NCI-H2196 (cell line): ENCODE measurements at regions not wholly inside any gene's neighbourhood (a gene's known extent, or its start where the extent isn't known, plus 50 kb on each side); places are given as distances from the start of the nearest gene placed in this dataset.
"Not testable (repeated sequence)": the region's sequence is repeated elsewhere in the genome, so short reads cannot be mapped to it uniquely, and the experiment has no call there.

Source experiments
- DNase-seq: peaks from one replicate; lab custom pipeline; 2025; ENCODE audit not compliant: unreplicated experiment; lab: John Stamatoyannopoulos, UW

GRCh38 chr1:78247079-78247478 lies 201.3 kb downstream of the GIPC2 start:
- no peak for DNase-seq

- no peak for DNase-seq
These were observed 204.4 kb downstream of the GIPC2 start for GRCh38 chr1:78250201-78250600.

- no peak for DNase-seq
These were observed 208.8 kb downstream of the GIPC2 start for GRCh38 chr1:78254517-78254916.

- DNase-seq, result no peak
These were observed 209.6 kb downstream of the GIPC2 start for GRCh38 chr1:78255383-78255782.

- DNase-seq, result no peak
These were observed 210.1 kb downstream of the GIPC2 start for GRCh38 chr1:78255846-78256245.

- DNase-seq, result no peak
These were observed 217.7 kb downstream of the GIPC2 start for GRCh38 chr1:78263459-78263858.

- no peak for DNase-seq
These were observed 218.2 kb downstream of the GIPC2 start for GRCh38 chr1:78263946-78264345.

- DNase-seq, result no peak
These were observed 221.9 kb downstream of the GIPC2 start for GRCh38 chr1:78267513-78268218.

- DNase-seq, result no peak
These were observed 221.2 kb upstream of the PTGFR start for GRCh38 chr1:78269591-78269990.

- not testable (repeated sequence) for DNase-seq
These were observed 219.4 kb upstream of the PTGFR start for GRCh38 chr1:78271423-78271822.

GRCh38 chr1:78274814-78275213 lies 216.0 kb upstream of the PTGFR start:
- DNase-seq, result no peak

GRCh38 chr1:78275456-78275855 lies 215.3 kb upstream of the PTGFR start:
- no peak for DNase-seq

GRCh38 chr1:78275906-78276685 lies 214.7 kb upstream of the PTGFR start:
- no peak for DNase-seq

- DNase-seq, result no peak
These were observed 213.5 kb upstream of the PTGFR start for GRCh38 chr1:78277253-78277652.

- no peak for DNase-seq
These were observed 211.7 kb upstream of the PTGFR start for GRCh38 chr1:78279051-78279450.

GRCh38 chr1:78280626-78281025 lies 210.1 kb upstream of the PTGFR start:
- no peak for DNase-seq

GRCh38 chr1:78281580-78281979 lies 209.2 kb upstream of the PTGFR start:
- DNase-seq, result no peak

GRCh38 chr1:78283691-78284090 lies 207.1 kb upstream of the PTGFR start:
- no peak for DNase-seq

- no peak for DNase-seq
These were observed 206.4 kb upstream of the PTGFR start for GRCh38 chr1:78284354-78284753.

- no peak for DNase-seq
These were observed 204.1 kb upstream of the PTGFR start for GRCh38 chr1:78286686-78287085.

- DNase-seq, result no peak
These were observed 201.2 kb upstream of the PTGFR start for GRCh38 chr1:78289603-78290002.

GRCh38 chr1:78291418-78291817 lies 199.4 kb upstream of the PTGFR start:
- DNase-seq, result no peak

GRCh38 chr1:78291872-78292271 lies 198.9 kb upstream of the PTGFR start:
- DNase-seq, result no peak
